NK-92 treated with Interleukin-12 subunit alpha and Interleukin-12 subunit beta, amount 100 ng/mL, for 24 hours (cell line): ENCODE measurements at regions not wholly inside any gene's neighbourhood (a gene's known extent, or its start where the extent isn't known, plus 50 kb on each side); places are given as distances from the start of the nearest gene placed in this dataset.

Experiments
- DNase-seq: peaks from one replicate; lab custom pipeline; 2025; lab: John Stamatoyannopoulos, UW

- no peak for DNase-seq
Observed at GRCh38 chr21:16072737-16073136, 343.0 kb downstream of the USP25 start.

GRCh38 chr21:16073586-16073985 lies 343.8 kb downstream of the USP25 start:
- no peak for DNase-seq

GRCh38 chr21:16074950-16075489 lies 345.2 kb downstream of the USP25 start:
- DNase-seq = no peak

GRCh38 chr21:16075649-16076282 lies 346.0 kb downstream of the USP25 start:
- no peak for DNase-seq

- DNase-seq = no peak
Observed at GRCh38 chr21:16076465-16076864, 346.7 kb downstream of the USP25 start.

- no peak for DNase-seq
Observed at GRCh38 chr21:16078382-16078781, 348.6 kb downstream of the USP25 start.

- DNase-seq = no peak
Observed at GRCh38 chr21:16079830-16080229, 350.0 kb downstream of the USP25 start.

GRCh38 chr21:16081304-16081703 lies 351.5 kb downstream of the USP25 start:
- DNase-seq = no peak

- DNase-seq = no peak
Observed at GRCh38 chr21:16082038-16082816, 352.4 kb downstream of the USP25 start.

GRCh38 chr21:16084776-16085364 lies 355.1 kb downstream of the USP25 start:
- no peak for DNase-seq

- no peak for DNase-seq
Observed at GRCh38 chr21:16085421-16085820, 355.6 kb downstream of the USP25 start.

- DNase-seq = no peak
Observed at GRCh38 chr21:16086121-16086520, 356.3 kb downstream of the USP25 start.

- DNase-seq = no peak
Observed at GRCh38 chr21:16086936-16087335, 357.2 kb downstream of the USP25 start.

- no peak for DNase-seq
Observed at GRCh38 chr21:16087523-16087922, 357.7 kb downstream of the USP25 start.

GRCh38 chr21:16088056-16088455 lies 358.3 kb downstream of the USP25 start:
- no peak for DNase-seq

- no peak for DNase-seq
Observed at GRCh38 chr21:16095005-16095404, 365.2 kb downstream of the USP25 start.

GRCh38 chr21:16096988-16097387 lies 367.2 kb downstream of the USP25 start:
- DNase-seq = no peak

GRCh38 chr21:16102113-16102512 lies 372.3 kb downstream of the USP25 start:
- DNase-seq = no peak

- no peak for DNase-seq
Observed at GRCh38 chr21:16108561-16109075, 378.8 kb downstream of the USP25 start.

GRCh38 chr21:16113052-16113715 lies 383.4 kb downstream of the USP25 start:
- no peak for DNase-seq

GRCh38 chr21:16115461-16115860 lies 385.7 kb downstream of the USP25 start:
- no peak for DNase-seq

GRCh38 chr21:16116069-16116468 lies 386.3 kb downstream of the USP25 start:
- DNase-seq = no peak
